Renal cortical epithelial cell (primary cell): ENCODE measurements at regions not wholly inside any gene's neighbourhood (a gene's known extent, or its start where the extent isn't known, plus 50 kb on each side); places are given as distances from the start of the nearest gene placed in this dataset.

Experiments used
- DNase-seq: peaks from one replicate; pipeline ENCODE4 v3.0.0-alpha.2; 2011; ENCODE audit warnings: low read depth

- no peak for DNase-seq
These were observed 236.3 kb upstream of the SORL1-AS1 start for GRCh38 chr11:121688860-121689614.

GRCh38 chr11:121688055-121688491, 235.3 kb upstream of the SORL1-AS1 start:
- DNase-seq: no peak

DNA sequence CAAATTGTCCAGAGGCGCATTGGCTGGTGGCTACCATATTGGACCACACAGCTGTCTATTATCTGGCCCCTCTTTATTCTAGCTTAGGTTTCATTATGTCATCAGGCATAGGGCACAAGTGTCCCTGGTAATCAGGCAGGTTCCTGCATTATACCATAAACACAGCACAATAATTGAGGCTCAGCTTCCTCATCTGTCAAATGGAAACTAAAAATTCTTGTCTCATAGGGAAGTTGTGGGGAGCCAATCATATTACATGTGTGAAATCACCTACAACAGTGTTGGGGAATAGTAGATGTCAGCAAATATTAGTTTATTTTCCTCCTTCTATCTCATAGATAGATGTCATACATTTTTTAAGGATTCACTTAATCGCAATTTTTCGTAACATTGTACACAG, 231.0 kb upstream of the SORL1-AS1 start:
- no peak for DNase-seq
